A549 (cell line): ENCODE measurements at regions not wholly inside any gene's neighbourhood (a gene's known extent, or its start where the extent isn't known, plus 50 kb on each side); places are given as distances from the start of the nearest gene placed in this dataset.

Experiments used
- ATAC-seq, 2 experiments: fragments of 200-7000 bp in 1 of 2; fragments of >200 bp in 1 of 2; cut with Nextera tagmentation in 1 of 2; cut with Tn5 transposase in 1 of 2; 3 replicates each; pipeline versions ENCODE4 v1.8.0 to v1.9.1; 2018 to 2020; ENCODE audit warnings: mild to moderate bottlenecking in 1 of 2, moderate library complexity in 1 of 2
- CTCF ChIA-PET: fragments of 300-600 bp; sonication (Branson Sonifier 250); formaldehyde crosslinking; extraction: SDS; loops from one replicate; lab custom pipeline; 2021; ENCODE audit warnings: antibody characterized with exemption, inconsistent platforms; lab: Yijun Ruan, JAX
- POLR2A ChIA-PET: fragments of 350-600 bp; formaldehyde crosslinking; extraction: SDS; loops from one replicate; lab custom pipeline; 2021; ENCODE audit warnings: antibody characterized with exemption, inconsistent platforms; lab: Yijun Ruan, JAX
- DNase-seq, 2 experiments: peaks; one replicate each; pipeline versions ENCODE4 v3.0.0 to v3.0.0-alpha.2; 2011 to 2016; ENCODE audit warnings: low read depth in 1 of 2, low spot score in 1 of 2
- FAIRE-seq: peaks from 2 replicates; lab custom pipeline; 2011; peaks lifted over from hg19 to GRCh38; lab: Jason Lieb, UNC
- H3K27ac ChIP-seq, 2 experiments: fragments of >200 bp; sonication (Bioruptor Twin); formaldehyde crosslinking; 3 replicates each; pipeline ENCODE4 v1.5.1; 2016 to 2017
- H3K4me1 ChIP-seq: fragments of >200 bp; sonication (Bioruptor Twin); formaldehyde crosslinking; 3 replicates; pipeline ENCODE4 v1.6.1; 2016
- H3K4me2 ChIP-seq: fragments of >200 bp; sonication (Bioruptor Twin); formaldehyde crosslinking; 3 replicates; pipeline ENCODE4 v1.6.1; 2016
- H3K4me3 ChIP-seq: fragments of >200 bp; sonication (Bioruptor Twin); formaldehyde crosslinking; 3 replicates; pipeline ENCODE4 v1.5.1; 2016
- H3K9me3 ChIP-seq: fragments of >200 bp; sonication (Bioruptor Twin); formaldehyde crosslinking; 3 replicates; pipeline ENCODE4 v1.6.1; 2016
- ATOH8 ChIP-seq: fragments of 250-450 bp; sonication (Bioruptor Pico); IDR thresholded peaks from 2 replicates; pipeline ENCODE4 v1.5.0; 2020; ENCODE audit warnings: low read depth, mild to moderate bottlenecking, moderate library complexity
- CEBPB ChIP-seq, 2 experiments: fragments of >200 bp in 1 of 2; sonication (Bioruptor Twin) in 1 of 2; formaldehyde crosslinking in 1 of 2; IDR thresholded peaks; 2 replicates each; pipeline ENCODE4 v1.6.1; 2012 to 2016
- CHD4 ChIP-seq: fragments of 200-600 bp; sonication (generic); IDR thresholded peaks from 2 replicates; pipeline ENCODE4 v1.6.1; 2016; ENCODE audit warnings: antibody characterized with exemption, mild to moderate bottlenecking, borderline replicate concordance
- FOSB ChIP-seq: fragments of 250-450 bp; sonication (Bioruptor Pico); IDR thresholded peaks from 2 replicates; pipeline ENCODE4 v1.5.0; 2020; ENCODE audit warnings: mild to moderate bottlenecking, moderate library complexity
- HDAC2 ChIP-seq: fragments of 200-600 bp; sonication (generic); IDR thresholded peaks from 2 replicates; pipeline ENCODE4 v1.6.1; 2016
- JUN ChIP-seq, 2 experiments: fragments of >200 bp; sonication (Bioruptor Twin); formaldehyde crosslinking; IDR thresholded peaks; 2 replicates in 1 of 2; 3 replicates in 1 of 2; pipeline ENCODE4 v1.6.1; 2016 to 2017
- KDM5A ChIP-seq: fragments of 200-600 bp; sonication (generic); IDR thresholded peaks from 2 replicates; pipeline ENCODE4 v1.6.1; 2016; ENCODE audit warnings: antibody characterized with exemption, mild to moderate bottlenecking
- MAFK ChIP-seq: fragments of 450-650 bp; IDR thresholded peaks from 2 replicates; pipeline ENCODE4 v1.6.1; 2014; ENCODE audit not compliant: partially characterized antibody
- MAZ ChIP-seq: fragments of 150-350 bp; IDR thresholded peaks from 2 replicates; pipeline ENCODE4 v1.6.1; 2014; ENCODE audit warnings: antibody characterized with exemption, low read depth, low read length, borderline replicate concordance
- PBX3 ChIP-seq: IDR thresholded peaks from 2 replicates; pipeline ENCODE4 v1.6.1; 2012
- RARB ChIP-seq: fragments of 250-450 bp; sonication (Bioruptor Pico); IDR thresholded peaks from 2 replicates; pipeline ENCODE4 v1.8.0; 2021; ENCODE audit warnings: mild to moderate bottlenecking, moderate library complexity
- REST ChIP-seq: fragments of 200-600 bp; sonication (generic); IDR thresholded peaks from 2 replicates; pipeline ENCODE4 v1.6.1; 2016; ENCODE audit warnings: antibody characterized with exemption, mild to moderate bottlenecking, moderate library complexity
- RNF2 ChIP-seq: fragments of 200-600 bp; sonication (generic); IDR thresholded peaks from 2 replicates; pipeline ENCODE4 v1.6.1; 2016; ENCODE audit warnings: low read depth, mild to moderate bottlenecking, antibody characterized with exemption, moderate library complexity, borderline replicate concordance
- SMC3 ChIP-seq: fragments of >200 bp; sonication (Bioruptor Twin); formaldehyde crosslinking; IDR thresholded peaks from 3 replicates; pipeline ENCODE4 v1.6.1; 2018; ENCODE audit warnings: inconsistent platforms
- TP53 ChIP-seq: fragments of 250-450 bp; sonication (Bioruptor Pico); IDR thresholded peaks from 2 replicates; pipeline ENCODE4 v1.5.0; 2021; ENCODE audit warnings: mild to moderate bottlenecking, moderate library complexity
- ZSCAN20 ChIP-seq: fragments of 250-450 bp; sonication (Bioruptor Pico); IDR thresholded peaks from 2 replicates; pipeline ENCODE4 v1.8.0; 2022; ENCODE audit warnings: mild to moderate bottlenecking, moderate library complexity
- WGBS: methylation state at CpG from one replicate; pipeline ENCODE4 v1.1.6; 2017; ENCODE audit errors: missing lambda C conversion rate; 5-methylcytosine and 5-hydroxymethylcytosine counted together

- TF ChIP-seq KDM5A (no peak), ATOH8 (CRISPR knock-in tag) (no peak)
- TF ChIP-seq, all 56 proteins: peak for 0
Measured at GRCh38 chr18:40949114-40949950, 1005.7 kb upstream of the PIK3C3 start (continued).

- DNase-seq (no peak), ATAC-seq (no peak), FAIRE-seq (no peak)
- Histone ChIP-seq H3K4me3 (no peak overlapping the region), H3K4me1 (no peaks in the 10 kb centered on the region), H3K4me2 (no peak overlapping the region), H3K9me3 (no peaks in the 10 kb centered on the region), H3K27ac (no peak overlapping the region)
- WGBS, result 28% methylated on average over 2 of the region's 2 CpGs
- ChIA-PET CTCF (no interaction called here), POLR2A (no interaction called here)
- TF ChIP-seq FOSB (CRISPR knock-in tag), result no peak
- TF ChIP-seq RNF2, result no peak
- TF ChIP-seq KDM5A, result no peak
- no peak for TF ChIP-seq ZSCAN20 (CRISPR knock-in tag)
- no peak for TF ChIP-seq SMC3
- TF ChIP-seq MAZ, result no peak
- TF ChIP-seq TP53 (CRISPR knock-in tag), result no peak
- TF ChIP-seq JUN (IDR thresholded peaks at IDR 0.05), result no peak
- TF ChIP-seq MAFK, result no peak
- TF ChIP-seq CEBPB (IDR thresholded peaks at IDR 0.05), result no peak
- no peak for TF ChIP-seq HDAC2
- TF ChIP-seq REST, result no peak
- no peak for TF ChIP-seq CHD4
- no peak for TF ChIP-seq PBX3
Measured at GRCh38 chr18:40944576-40944975, 1010.5 kb upstream of the PIK3C3 start.

GRCh38 chr18:40939656-40940515, 1015.1 kb upstream of the PIK3C3 start:
- H3K4me2 ChIP-seq, result no peak overlapping the region
- H3K4me3 ChIP-seq, result no peak overlapping the region
- no peak overlapping the region for H3K27ac ChIP-seq
- no peak for TF ChIP-seq RARB (CRISPR knock-in tag)
- POLR2A ChIA-PET, result no interaction called here
- no peaks in the 10 kb centered on the region for H3K9me3 ChIP-seq
- no peak for FAIRE-seq
- no peak for ATAC-seq
- no peak for DNase-seq
- 60% methylated on average over 21 of the region's 31 CpGs for WGBS
- no peaks in the 10 kb centered on the region for H3K4me1 ChIP-seq
- CTCF ChIA-PET, result no interaction called here
